Spleen (tissue), 3 donors: ENCODE measurements at regions not wholly inside any gene's neighbourhood (a gene's known extent, or its start where the extent isn't known, plus 50 kb on each side); places are given as distances from the start of the nearest gene placed in this dataset.

Source experiments
- POLR2A ChIP-seq, 3 donors: fragments of 450-650 bp; IDR thresholded peaks; one replicate each; pipeline ENCODE4 v1.5.1; 2017; ENCODE audit warnings: antibody characterized with exemption in 3 of 3, mild to moderate bottlenecking in 1 of 3
- POLR2AphosphoS5 ChIP-seq, 3 donors: sonication (generic); formaldehyde crosslinking; IDR thresholded peaks; one replicate each; pipeline ENCODE4 v1.5.1; 2017; ENCODE audit warnings: antibody characterized with exemption in 3 of 3

DNA sequence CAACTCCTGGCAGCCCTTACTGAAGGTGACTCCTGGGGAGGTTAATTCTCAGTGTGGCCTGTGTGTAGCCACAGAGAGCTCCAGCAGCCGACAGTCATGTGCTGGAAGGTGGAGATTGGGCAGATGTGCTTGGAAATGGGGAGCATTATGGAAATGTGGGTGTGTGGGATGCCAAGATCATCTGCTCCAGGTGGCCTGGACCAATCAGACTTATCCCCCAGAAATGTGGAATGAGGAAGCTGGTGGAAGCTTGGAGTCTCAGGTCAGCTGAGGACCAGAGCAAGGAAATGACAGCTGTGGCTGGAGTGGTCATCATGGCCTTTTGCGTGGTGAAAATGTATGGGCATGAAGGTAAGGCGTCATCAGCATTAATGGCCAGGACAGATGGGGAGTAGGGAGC is 234.0 kb downstream of the MIAT start:
- TF ChIP-seq POLR2AphosphoS5 (IDR thresholded peaks at IDR 0.05) (no peak), POLR2A (IDR thresholded peaks at IDR 0.05) (no peak)
